HG03097 (cell line): ENCODE measurements at regions not wholly inside any gene's neighbourhood (a gene's known extent, or its start where the extent isn't known, plus 50 kb on each side); places are given as distances from the start of the nearest gene placed in this dataset.
A peak's percentile ranks its signal among the peaks of the same experiment; 100 is the strongest.

Experiments used
- ATAC-seq: cut with Tn5 transposase; IDR thresholded peaks from one replicate; pipeline ENCODE4 v1.9.1; 2021; ENCODE audit not compliant: unreplicated experiment, low FRiP score

DNA sequence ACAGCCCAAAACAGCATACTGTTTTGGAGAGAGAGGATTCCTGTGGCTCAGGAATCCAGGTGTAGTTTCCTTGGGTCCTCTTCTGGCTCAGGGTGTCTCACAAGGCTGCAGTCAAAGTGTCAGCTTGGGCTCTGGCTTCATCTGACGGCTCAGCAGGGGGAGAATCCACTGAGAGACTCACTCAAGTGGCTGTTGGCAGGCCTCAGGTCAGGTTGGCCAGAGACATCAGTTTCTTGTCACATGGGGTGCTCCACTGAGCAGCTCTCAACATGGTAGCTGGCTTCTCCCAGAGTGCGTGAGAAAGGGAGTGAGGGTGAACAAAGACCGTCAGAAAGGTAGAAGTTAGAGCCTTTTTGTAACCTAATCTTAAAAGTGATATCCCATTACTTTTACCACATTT lies 168.4 kb downstream of the SOCS6 start:
- no peak for ATAC-seq

DNA sequence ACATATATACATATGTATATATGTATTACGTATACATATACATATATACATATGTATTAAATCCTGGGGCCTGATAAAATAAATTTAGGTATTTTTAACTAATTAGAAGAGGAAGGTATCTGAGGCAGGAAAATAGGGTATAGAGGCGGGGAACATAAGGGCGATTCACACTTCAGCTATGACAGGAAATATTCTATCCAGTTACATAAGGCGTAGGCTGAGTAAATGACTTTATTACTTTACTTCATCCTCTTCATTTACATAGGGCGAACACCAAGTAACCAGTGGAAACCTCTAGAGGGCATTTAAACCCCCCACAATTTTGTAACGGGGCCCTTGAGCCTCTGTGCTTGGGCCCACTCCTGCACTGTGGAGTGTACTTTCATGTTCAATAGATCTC lies 167.5 kb downstream of the SOCS6 start:
- no peak for ATAC-seq

DNA sequence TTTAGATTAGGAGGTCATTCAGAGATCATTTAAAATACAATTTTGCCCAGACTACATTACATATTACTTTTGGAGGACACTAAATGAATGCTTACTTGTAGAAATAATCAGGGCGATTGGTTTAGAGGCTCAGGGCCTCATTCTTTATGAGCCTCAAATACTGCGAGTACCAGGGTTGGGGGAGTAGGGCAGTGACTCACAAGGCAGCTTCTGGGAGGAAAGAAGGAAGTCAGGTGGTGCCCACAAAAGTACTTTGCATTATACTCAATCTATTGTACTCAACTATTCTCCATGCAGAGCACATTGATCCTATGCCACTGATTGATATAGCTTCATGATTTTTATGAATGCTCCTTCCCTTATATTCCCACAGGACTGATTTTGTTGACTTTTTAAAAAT lies 166.9 kb downstream of the SOCS6 start:
- no peak for ATAC-seq

DNA sequence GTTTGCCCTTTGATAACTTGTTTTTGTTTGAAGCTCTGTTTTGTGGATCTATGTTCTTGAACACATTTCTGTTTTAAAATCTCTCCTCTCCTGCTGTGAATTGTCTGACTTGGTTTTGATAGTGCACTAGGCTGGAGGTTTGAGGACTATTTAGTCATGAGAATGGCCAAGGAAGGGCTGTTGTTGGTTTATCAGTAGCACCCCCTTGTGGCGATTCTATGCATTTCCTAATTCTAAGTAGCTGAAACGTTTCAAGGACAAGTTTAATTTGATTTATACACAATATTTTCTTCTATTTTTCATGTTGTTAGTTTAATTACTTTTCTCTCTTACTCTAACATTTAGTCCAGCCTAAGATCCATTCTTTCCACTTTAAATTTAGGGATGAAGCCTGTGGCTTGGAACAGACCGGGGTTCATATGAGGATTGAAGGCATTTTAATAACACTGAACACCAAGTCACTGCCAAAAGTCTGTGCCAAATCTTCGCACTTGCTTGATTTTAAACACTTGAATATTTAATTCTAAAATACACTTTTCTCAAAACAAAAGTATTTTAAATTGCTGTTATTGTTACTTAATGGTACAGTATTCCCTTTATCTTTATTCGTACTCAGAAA lies 166.0 kb downstream of the SOCS6 start:
- ATAC-seq, result no peak

GRCh38 chr18:70453058-70453775 lies 164.4 kb downstream of the SOCS6 start:
- no peak for ATAC-seq

GRCh38 chr18:70452501-70452900 lies 163.7 kb downstream of the SOCS6 start:
- no peak for ATAC-seq

GRCh38 chr18:70450426-70451253 lies 161.8 kb downstream of the SOCS6 start:
- no peak for ATAC-seq

GRCh38 chr18:70448588-70448987 lies 159.7 kb downstream of the SOCS6 start:
- ATAC-seq, result no peak

- no peak for ATAC-seq
Observed at GRCh38 chr18:70446063-70446462, 157.2 kb downstream of the SOCS6 start.

- ATAC-seq, result no peak
Observed at GRCh38 chr18:70442933-70443332, 154.1 kb downstream of the SOCS6 start.

DNA sequence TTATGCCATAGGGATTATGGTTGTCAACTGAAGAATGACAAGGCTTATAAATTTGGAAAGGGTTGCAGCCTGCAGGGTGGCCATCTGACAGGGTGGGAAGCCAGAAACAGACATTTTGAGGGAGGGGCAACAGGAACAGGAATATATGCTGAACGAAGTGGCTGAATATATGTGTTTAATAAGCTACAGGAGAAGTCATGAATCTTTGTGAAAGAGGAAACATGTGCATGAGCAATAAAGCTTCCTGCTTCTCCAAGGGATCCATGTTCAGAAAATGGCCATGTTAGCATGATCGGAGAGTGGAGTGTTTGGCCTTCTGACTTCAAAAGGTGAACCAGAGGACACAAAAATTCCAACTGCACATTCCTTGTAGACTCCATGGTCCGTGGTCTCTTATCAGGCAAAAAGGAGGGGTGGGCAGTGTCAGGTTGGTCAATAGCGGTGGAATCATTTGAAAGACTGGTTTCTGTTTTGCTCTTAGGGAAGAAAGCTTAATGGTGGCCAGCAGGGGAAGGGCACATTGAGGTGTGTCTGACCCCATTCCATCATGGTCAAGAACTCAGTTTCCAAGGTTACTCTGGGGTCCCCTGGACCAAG lies 144.1 kb downstream of the SOCS6 start:
- ATAC-seq, result no peak

DNA sequence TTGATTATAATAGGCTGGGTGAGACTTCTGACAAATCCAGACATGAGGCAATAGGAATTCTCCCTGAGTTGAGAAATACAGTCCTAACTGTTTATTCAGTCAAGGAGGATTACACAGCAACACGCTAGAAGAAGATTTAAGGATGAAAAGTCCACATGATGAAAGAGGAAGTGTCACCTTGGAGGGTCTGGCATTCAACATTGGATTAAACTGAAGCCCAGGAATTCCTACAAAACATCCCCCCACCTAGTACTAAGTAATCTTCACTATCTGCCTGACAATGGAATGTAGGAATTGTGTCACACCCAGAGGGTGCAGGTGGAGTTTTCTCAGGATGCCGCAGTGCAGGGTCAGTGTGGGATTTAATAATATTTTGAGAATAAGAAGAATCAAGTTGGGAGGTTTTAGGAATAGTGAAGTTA lies 142.4 kb downstream of the SOCS6 start:
- no peak for ATAC-seq

DNA sequence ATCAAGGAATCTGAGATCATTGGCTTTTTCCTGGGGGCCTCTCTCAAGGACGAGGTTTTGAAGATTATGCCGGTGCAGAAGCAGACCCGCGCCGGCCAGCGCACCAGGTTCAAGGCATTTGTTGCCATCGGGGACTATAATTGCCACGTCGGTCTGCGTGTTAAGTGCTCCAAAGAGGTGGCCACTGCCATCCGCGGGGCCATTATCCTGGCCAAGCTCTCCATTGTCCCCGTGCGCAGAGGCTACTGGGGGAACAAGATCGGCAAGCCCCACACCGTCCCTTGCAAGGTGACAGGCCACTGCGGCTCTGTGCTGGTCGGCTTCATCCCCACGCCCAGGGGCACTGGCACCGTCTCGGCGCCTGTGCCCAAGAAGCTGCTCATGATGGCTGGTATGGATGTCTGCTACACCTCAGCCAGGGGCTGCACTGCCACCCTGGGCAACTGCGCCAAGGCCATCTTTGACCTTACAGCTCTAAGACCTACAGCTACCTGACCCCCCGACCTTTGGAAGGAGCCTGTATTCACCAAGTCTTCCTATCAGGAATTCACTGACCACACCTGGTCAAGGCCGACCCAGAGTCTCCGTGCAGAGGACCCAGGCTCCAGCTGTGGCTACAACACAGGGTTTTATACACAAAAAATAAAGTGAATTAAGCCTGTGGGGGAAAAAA lies 141.8 kb downstream of the SOCS6 start:
- ATAC-seq, result no peak

- no peak for ATAC-seq
Observed at GRCh38 chr18:70429847-70430500, 141.1 kb downstream of the SOCS6 start.

DNA sequence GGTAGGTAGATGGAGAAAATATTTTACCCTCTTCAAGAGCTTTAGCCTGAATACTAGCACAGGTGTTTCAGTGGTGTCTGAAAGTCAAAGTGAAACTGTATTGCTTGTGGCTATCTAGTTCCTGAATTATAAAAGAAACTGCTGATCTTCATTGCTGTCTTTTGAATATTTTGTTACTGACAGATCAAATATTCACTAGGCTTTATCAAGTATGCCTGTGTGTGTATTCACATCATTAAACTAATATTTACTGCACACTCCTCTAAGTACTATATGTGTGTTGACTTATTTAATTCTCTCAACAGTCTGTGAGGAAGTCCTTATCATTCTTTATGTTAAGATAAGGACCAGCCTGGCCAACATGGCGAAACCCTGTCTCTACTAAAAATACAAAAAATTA lies 139.6 kb downstream of the SOCS6 start:
- ATAC-seq, result peak; percentile 99

- no peak for ATAC-seq
Observed at GRCh38 chr18:70426818-70427217, 138.0 kb downstream of the SOCS6 start.

DNA sequence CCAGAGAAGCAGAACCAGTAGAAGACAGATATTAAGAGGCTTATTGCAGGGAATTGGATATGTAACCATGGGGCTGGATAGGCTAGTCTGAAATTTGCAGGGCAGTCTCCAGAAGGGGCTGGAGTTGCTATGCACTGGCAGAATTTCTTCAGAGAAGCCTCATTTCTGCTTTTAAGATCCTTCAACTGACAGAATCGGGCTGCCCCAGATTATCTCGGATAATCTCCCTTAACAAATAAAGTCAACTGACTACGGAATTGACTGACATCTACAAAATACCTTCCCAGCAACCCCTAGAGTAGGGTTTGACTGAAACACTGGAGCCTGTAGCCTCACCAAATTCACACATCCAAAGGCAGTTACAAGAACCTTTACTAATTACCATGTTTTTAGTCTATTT lies 136.4 kb downstream of the SOCS6 start:
- no peak for ATAC-seq

GRCh38 chr18:70423988-70424387 lies 135.1 kb downstream of the SOCS6 start:
- ATAC-seq, result no peak

- no peak for ATAC-seq
Observed at GRCh38 chr18:70423120-70423519, 134.3 kb downstream of the SOCS6 start.

DNA sequence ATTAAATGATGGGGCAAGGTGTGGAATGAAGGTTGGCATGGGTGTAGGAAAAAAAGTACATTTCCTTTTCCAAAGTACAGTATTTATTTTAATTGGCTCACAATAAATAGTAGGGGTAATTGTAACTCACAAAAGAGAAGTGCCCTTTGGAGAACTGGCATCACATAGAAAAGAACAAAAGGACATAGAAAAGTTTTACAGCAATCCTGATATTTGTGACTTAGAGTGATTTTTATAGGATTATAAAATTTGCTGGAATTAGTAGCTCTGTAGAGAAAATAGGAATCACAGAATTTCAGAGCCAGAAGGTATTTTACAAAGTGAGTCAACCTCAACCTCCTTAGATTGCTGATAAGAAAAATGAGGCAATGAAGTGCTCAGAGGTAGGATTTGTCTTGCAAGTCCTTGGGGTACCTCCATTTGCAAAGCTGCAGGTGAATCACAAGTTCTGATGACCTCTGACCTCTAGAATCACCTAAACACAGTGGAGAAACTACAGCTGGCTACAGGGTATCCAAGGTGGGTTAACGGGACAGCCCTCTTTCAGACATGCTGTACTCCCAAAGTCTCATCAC lies 133.6 kb downstream of the SOCS6 start:
- no peak for ATAC-seq
